ENCODE measurements at regions not wholly inside any gene's neighbourhood (a gene's known extent, or its start where the extent isn't known, plus 50 kb on each side); places are given as distances from the start of the nearest gene placed in this dataset.

DNA sequence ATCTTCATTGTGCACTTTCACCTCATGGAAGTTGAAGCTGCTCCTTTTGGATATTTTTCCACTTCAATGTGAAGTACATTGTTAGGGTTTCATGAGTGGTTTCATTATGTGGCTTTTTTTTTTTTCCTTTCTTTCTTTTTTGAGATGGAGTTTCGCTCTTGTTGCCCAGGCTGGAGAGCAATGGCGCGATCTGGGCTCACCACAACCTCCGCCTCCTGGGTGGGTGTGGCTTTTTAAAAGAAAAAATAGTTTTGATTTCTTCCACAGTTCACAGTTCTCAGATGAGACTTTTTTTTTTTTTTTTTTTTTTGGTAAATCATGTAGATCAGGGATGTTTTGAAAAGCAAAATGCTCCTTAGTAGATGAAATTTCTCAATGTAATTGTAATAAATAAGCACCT lies 652.3 kb upstream of the ANKRD30A start:
- Histone ChIP-seq H3K27me3 (no peaks in the 10 kb centered on the region), H3K27ac (no peak overlapping the region), H3K36me3 (no peaks in the 10 kb centered on the region), H3K9me3 (no peaks in the 10 kb centered on the region), H3K4me3 (no peak overlapping the region), H3K4me1 (no peaks in the 10 kb centered on the region)
- intact Hi-C loops (cut with DNase I; ENCODE audit: low total_unique reads): no loop called here
- TF ChIP-seq, protein P1, sequence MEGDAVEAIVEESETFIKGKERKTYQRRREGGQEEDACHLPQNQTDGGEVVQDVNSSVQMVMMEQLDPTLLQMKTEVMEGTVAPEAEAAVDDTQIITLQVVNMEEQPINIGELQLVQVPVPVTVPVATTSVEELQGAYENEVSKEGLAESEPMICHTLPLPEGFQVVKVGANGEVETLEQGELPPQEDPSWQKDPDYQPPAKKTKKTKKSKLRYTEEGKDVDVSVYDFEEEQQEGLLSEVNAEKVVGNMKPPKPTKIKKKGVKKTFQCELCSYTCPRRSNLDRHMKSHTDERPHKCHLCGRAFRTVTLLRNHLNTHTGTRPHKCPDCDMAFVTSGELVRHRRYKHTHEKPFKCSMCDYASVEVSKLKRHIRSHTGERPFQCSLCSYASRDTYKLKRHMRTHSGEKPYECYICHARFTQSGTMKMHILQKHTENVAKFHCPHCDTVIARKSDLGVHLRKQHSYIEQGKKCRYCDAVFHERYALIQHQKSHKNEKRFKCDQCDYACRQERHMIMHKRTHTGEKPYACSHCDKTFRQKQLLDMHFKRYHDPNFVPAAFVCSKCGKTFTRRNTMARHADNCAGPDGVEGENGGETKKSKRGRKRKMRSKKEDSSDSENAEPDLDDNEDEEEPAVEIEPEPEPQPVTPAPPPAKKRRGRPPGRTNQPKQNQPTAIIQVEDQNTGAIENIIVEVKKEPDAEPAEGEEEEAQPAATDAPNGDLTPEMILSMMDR (IDR thresholded peaks at IDR 0.05): no peak
- no peak for TF ChIP-seq POLR2A (IDR thresholded peaks at IDR 0.05)
- no peak for TF ChIP-seq POLR2AphosphoS5 (IDR thresholded peaks at IDR 0.05)
- DNase-seq (ENCODE audit: low spot score in 2 of 2): no peak

DNA sequence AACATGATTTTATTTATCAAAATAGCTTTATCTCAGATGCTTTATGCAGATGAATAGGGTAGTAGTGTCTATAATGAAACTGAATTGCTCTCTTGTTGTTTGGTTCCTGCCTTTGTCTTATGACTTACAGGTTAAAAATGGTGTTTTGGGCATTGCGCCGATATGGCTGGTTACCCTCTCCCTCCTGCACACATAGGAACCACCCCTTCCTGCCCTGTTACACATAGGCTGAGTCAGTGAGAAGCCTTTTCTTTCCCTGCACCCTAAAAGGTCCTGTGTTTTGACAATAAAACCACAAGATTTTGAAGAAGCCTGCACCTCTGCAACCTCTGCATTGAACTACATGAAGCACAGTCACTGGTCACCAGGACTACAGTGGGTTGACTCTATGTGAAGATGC lies 655.8 kb upstream of the ANKRD30A start:
- no peak overlapping the region for H3K4me3 ChIP-seq
- H3K4me1 ChIP-seq: no peaks in the 10 kb centered on the region
- no peak for TF ChIP-seq POLR2A (IDR thresholded peaks at IDR 0.05)
- TF ChIP-seq, protein P1 (IDR thresholded peaks at IDR 0.05): no peak
- TF ChIP-seq POLR2AphosphoS5 (IDR thresholded peaks at IDR 0.05): no peak
- no peaks in the 10 kb centered on the region for H3K9me3 ChIP-seq
- no peaks in the 10 kb centered on the region for H3K36me3 ChIP-seq
- DNase-seq (ENCODE audit: low spot score in 2 of 2): no peak
- H3K27me3 ChIP-seq: no peaks in the 10 kb centered on the region
- intact Hi-C loops (cut with DNase I; ENCODE audit: low total_unique reads): no loop called here
- no peak overlapping the region for H3K27ac ChIP-seq

DNA sequence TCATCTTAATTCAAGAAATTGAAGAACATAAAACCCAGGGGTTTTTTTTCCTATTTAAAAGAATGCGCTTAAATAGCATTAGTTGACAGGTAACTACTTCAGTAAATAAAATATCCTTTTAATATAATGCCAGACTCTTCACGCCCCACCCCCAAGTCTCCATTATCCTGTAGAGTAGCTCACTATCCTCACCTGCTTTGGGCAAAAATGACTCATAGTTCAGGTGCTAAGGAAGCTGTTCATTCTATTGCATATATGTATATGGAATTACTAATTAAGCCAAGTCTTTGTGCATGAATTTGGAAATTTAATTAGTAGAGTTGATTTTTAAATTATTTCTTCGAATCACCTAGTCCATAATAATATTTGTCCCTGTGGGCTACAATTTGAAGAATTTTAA lies 656.8 kb upstream of the ANKRD30A start:
- no peak overlapping the region for H3K4me3 ChIP-seq
- no peak for DNase-seq (ENCODE audit: low spot score in 2 of 2)
- H3K27me3 ChIP-seq: no peaks in the 10 kb centered on the region
- intact Hi-C loops (cut with DNase I; ENCODE audit: low total_unique reads): no loop called here
- H3K27ac ChIP-seq: no peak overlapping the region
- H3K36me3 ChIP-seq: no peaks in the 10 kb centered on the region
- no peaks in the 10 kb centered on the region for H3K9me3 ChIP-seq
- TF ChIP-seq, protein P1 (IDR thresholded peaks at IDR 0.05): no peak
- TF ChIP-seq POLR2AphosphoS5 (IDR thresholded peaks at IDR 0.05) (no peak), POLR2A (IDR thresholded peaks at IDR 0.05) (no peak)
- H3K4me1 ChIP-seq: no peaks in the 10 kb centered on the region

DNA sequence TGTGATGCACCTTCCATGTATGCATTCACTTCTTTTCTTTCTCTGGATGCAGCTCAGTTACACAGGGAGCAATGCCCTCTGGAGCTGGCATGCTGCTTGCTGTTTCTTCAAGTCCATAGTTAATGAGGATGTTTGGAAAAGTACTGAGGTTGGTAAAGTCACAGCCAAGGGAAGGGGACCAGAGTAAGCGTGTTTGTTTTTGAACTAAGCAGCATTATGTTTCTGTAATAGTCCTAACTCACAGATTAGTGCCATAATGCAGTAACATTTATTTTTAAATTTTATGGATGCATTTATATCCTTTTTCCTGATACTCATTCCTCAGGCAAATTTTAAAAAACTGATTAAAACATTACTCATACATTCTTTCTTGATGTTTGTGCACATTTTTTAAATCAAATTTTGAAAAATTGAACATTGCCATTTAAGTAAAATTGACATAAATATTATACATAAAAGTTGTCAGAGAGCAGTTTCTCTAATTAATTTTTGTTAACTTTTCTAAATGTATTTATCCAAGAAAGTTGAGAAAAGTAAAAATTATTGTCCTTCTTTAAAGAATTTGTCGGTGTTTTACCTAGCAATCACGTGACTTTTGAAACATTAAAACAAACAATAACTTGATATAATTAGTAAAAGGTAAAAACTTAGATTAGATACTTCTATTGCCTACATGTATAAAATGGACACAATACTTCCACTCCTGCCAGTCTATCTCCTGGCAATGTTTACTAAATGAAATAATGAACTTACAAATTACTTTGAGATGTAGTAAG lies 659.6 kb upstream of the ANKRD30A start:
- Histone ChIP-seq H3K27ac (no peak overlapping the region), H3K9me3 (no peaks in the 10 kb centered on the region), H3K36me3 (no peaks in the 10 kb centered on the region), H3K4me3 (no peak overlapping the region), H3K27me3 (no peaks in the 10 kb centered on the region), H3K4me1 (no peaks in the 10 kb centered on the region)
- TF ChIP-seq POLR2A (IDR thresholded peaks at IDR 0.05) (no peak), POLR2AphosphoS5 (IDR thresholded peaks at IDR 0.05) (no peak)
- TF ChIP-seq, protein P1 (IDR thresholded peaks at IDR 0.05): no peak
- intact Hi-C loops (cut with DNase I; ENCODE audit: low total_unique reads): no loop called here
- no peak for DNase-seq (ENCODE audit: low spot score in 2 of 2)

DNA sequence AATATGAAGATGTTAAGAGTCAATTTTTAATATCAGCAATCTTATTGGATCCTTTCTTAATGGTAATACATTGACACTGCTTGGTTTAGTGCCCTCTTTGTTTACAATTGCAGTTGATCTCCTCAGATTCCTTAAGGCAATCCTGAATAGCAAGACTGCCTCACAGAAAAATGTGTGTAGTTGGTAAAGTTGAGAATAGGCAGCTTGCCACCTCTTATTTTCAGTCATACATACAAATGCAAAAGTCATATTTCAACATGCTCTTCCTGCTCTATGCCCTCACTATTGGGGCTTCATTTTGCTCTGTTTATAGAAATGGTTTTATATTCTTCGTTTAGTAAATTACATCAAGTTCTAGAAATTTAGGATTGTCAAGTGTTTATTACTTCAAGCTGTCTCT lies 661.1 kb upstream of the ANKRD30A start:
- Histone ChIP-seq H3K36me3 (no peaks in the 10 kb centered on the region), H3K9me3 (no peaks in the 10 kb centered on the region), H3K4me3 (no peak overlapping the region), H3K4me1 (no peaks in the 10 kb centered on the region), H3K27ac (no peak overlapping the region), H3K27me3 (no peaks in the 10 kb centered on the region)
- intact Hi-C loops (cut with DNase I; ENCODE audit: low total_unique reads): no loop called here
- TF ChIP-seq POLR2A (IDR thresholded peaks at IDR 0.05) (no peak), POLR2AphosphoS5 (IDR thresholded peaks at IDR 0.05) (no peak)
- TF ChIP-seq, protein P1 (IDR thresholded peaks at IDR 0.05): no peak
- DNase-seq (ENCODE audit: low spot score in 2 of 2): no peak
